Heart right ventricle (tissue), 16 donors: ENCODE measurements at regions not wholly inside any gene's neighbourhood (a gene's known extent, or its start where the extent isn't known, plus 50 kb on each side); places are given as distances from the start of the nearest gene placed in this dataset.

ENCODE experiments used
- ATAC-seq, 8 donors: fragments of 200-7000 bp; cut with Tn5 transposase; one replicate each; pipeline ENCODE4 v1.9.1; 2020; ENCODE audit warnings: mild to moderate bottlenecking in 8 of 8, moderate library complexity in 8 of 8, moderate number of reproducible peaks in 1 of 8
- DNase-seq, 2 donors: peaks; one replicate each; pipeline ENCODE4 v3.0.0-alpha.2; 2020
- H3K27ac ChIP-seq, 10 donors: fragments of 200-600 bp; sonication (generic) in 2 of 10; one replicate each; pipeline versions ENCODE4 v1.5.0 to v1.8.0; 2020 to 2022; ENCODE audit warnings: mild to moderate bottlenecking in 3 of 10
- H3K27me3 ChIP-seq, 7 donors: fragments of 200-600 bp; one replicate each; pipeline ENCODE4 v1.8.0; 2021 to 2022; ENCODE audit warnings: mild to moderate bottlenecking in 2 of 7
- H3K36me3 ChIP-seq, 9 donors: fragments of 200-600 bp; sonication (generic) in 1 of 9; one replicate each; pipeline versions ENCODE4 v1.5.0 to v1.8.0; 2020 to 2022; ENCODE audit warnings: mild to moderate bottlenecking in 2 of 9
- H3K4me1 ChIP-seq, 9 donors: fragments of 200-600 bp; sonication (generic) in 1 of 9; one replicate each; pipeline versions ENCODE4 v1.5.0 to v1.8.0; 2020 to 2022; ENCODE audit warnings: mild to moderate bottlenecking in 4 of 9
- H3K4me3 ChIP-seq, 10 donors: fragments of 200-600 bp; sonication (generic) in 2 of 10; one replicate each; pipeline versions ENCODE4 v1.5.0 to v1.8.0; 2020 to 2022; ENCODE audit warnings: mild to moderate bottlenecking in 7 of 10, moderate library complexity in 2 of 10
- H3K9me3 ChIP-seq, 11 donors: fragments of 200-600 bp in 10 of 11; sonication (generic) in 2 of 11; one replicate each; pipeline versions ENCODE4 v1.5.0 to v1.8.0; 2013 to 2022; ENCODE audit warnings: mild to moderate bottlenecking in 2 of 11, control low read depth in 1 of 11, moderate library complexity in 1 of 11
- CTCF ChIP-seq, 9 donors: fragments of 200-600 bp; sonication (generic) in 2 of 9; IDR thresholded peaks; one replicate each; pipeline versions ENCODE4 v1.5.0 to v1.8.0; 2021 to 2022; ENCODE audit warnings: antibody characterized with exemption in 9 of 9, mild to moderate bottlenecking in 5 of 9, moderate library complexity in 1 of 9
- WGBS, 2 donors: extraction: QIAGEN DNeasy Blood & Tissue Kit; methylation state at CpG; one replicate each; pipeline ENCODE4 v1.1.7; 2013; ENCODE audit warnings: inconsistent platforms in 1 of 2; 5-methylcytosine and 5-hydroxymethylcytosine counted together
- intact Hi-C, 10 donors: fragments of 100-400 bp; cut with DNase I; formaldehyde crosslinking; loops; one replicate each; pipeline versions ENCODE4 v1.11.1 to v1.14.2; 2022
- donor health status: Arrhythmogenic right ventricular cardiomyopathy.
- donor health status: ischemic (EF 13 %, LVEDD 7.1; RV severe dilation, severe dysfunction).
- donor health status: healthy with polysubstance abuse.
- donor health status: DM: no; HTN: yes; CAD: no.
- donor health status: DM: no; HTN: no; CAD: no.
- donor health status: ischemic (EF 25% LVEDD 6.9; RV normal size, moderate dysfunction).
- donor health status: ischemic (EF 25% LVEDD 5.7; RV mildly dilated, moderate dysfunction).
- donor health status: healthy.
- donor health status: DM: yes; HTN: yes; CAD: no.
- donor health status: Ischemic cardiomyopathy.
- donor health status: ischemic (EF 35%, LVEDD 5.7; RV mildly dilated, moderate dysfunction).
- donor health status: nonischemic (EF 11% LVEDD 7.7; RV severe dilation, severe dysfunction).
- donor health status: DM: yes; HTN: yes; CAD: no.
- donor health status: PGD.
- donor health status: ischemic (EF 29% LVEDD 5.4; RV normal size, mild dysfunction).
- donor health status: nonischemic (EF 23%, LVEDD 6.1; RV moderate dilation, normal function).

- Histone ChIP-seq H3K4me1 (no peaks in the 10 kb centered on the region), H3K27me3 (no peaks in the 10 kb centered on the region), H3K9me3 (no peaks in the 10 kb centered on the region), H3K36me3 (no peaks in the 10 kb centered on the region), H3K27ac (no peak overlapping the region), H3K4me3 (no peak overlapping the region)
- DNase-seq (no peak), ATAC-seq (no peak)
- intact Hi-C loops, result no loop called here
- 41 to 42% methylated on average over 3 of the region's 3 CpGs for WGBS, 2 donors
- no peak for TF ChIP-seq CTCF (IDR thresholded peaks at IDR 0.05)
These were observed 555.2 kb downstream of the GABRG1 start for GRCh38 chr4:45568694-45569093.

- ATAC-seq, result no peak
- Histone ChIP-seq H3K27ac (no peak overlapping the region), H3K4me3 (no peak overlapping the region), H3K9me3 (no peaks in the 10 kb centered on the region), H3K27me3 (no peaks in the 10 kb centered on the region), H3K4me1 (no peaks in the 10 kb centered on the region), H3K36me3 (no peaks in the 10 kb centered on the region)
- WGBS, 2 donors, result 81 to 85% methylated on average over 19 of the region's 19 CpGs
- DNase-seq, result no peak
- TF ChIP-seq CTCF (IDR thresholded peaks at IDR 0.05), result no peak
- intact Hi-C loops, result no loop called here
These were observed 556.8 kb downstream of the GABRG1 start for GRCh38 chr4:45566896-45567603.

GRCh38 chr4:45554423-45554822 is 569.4 kb downstream of the GABRG1 start:
- no peaks in the 10 kb centered on the region for H3K9me3 ChIP-seq
- intact Hi-C loops, result loop anchor here in 3 of 10 donors (5.0 to 10.0 kb wide), 3 partner anchors 200 to 720 kb away; no protein-coding TSS in a partner anchor
- peaks cover 0 to 7% (median 0%) of the 10 kb centered on the region in 9 donors for H3K4me1 ChIP-seq
- peak in 1 of 9 donors; percentile 22 for TF ChIP-seq CTCF (IDR thresholded peaks at IDR 0.05)
- DNase-seq (no peak), ATAC-seq (peak in 3 of 8 donors; percentile 67 to 80 (median 79))
- no peak overlapping the region for H3K4me3 ChIP-seq
- no peak overlapping the region for H3K27ac ChIP-seq
- no peaks in the 10 kb centered on the region for H3K36me3 ChIP-seq
- 10 to 20% methylated on average over 1 of the region's 1 CpG for WGBS, 2 donors
- no peaks in the 10 kb centered on the region for H3K27me3 ChIP-seq

- Histone ChIP-seq H3K27me3 (no peaks in the 10 kb centered on the region), H3K9me3 (no peaks in the 10 kb centered on the region), H3K27ac (no peak overlapping the region), H3K4me1 (peaks cover 0 to 7% (median 0%) of the 10 kb centered on the region in 9 donors), H3K36me3 (no peaks in the 10 kb centered on the region), H3K4me3 (no peak overlapping the region)
- no peak for ATAC-seq
- intact Hi-C loops, result loop anchor here in 3 of 10 donors (5.0 to 10.0 kb wide), 3 partner anchors 204 to 724 kb away; no protein-coding TSS in a partner anchor
- 41 to 49% methylated on average over 4 of the region's 4 CpGs for WGBS, 2 donors
- DNase-seq, result no peak
- TF ChIP-seq CTCF (IDR thresholded peaks at IDR 0.05), result peak in 4 of 9 donors; percentile 3 to 42 (median 18)
These were observed 573.0 kb downstream of the GABRG1 start for GRCh38 chr4:45550766-45551366.
